ENCODE measurements at regions not wholly inside any gene's neighbourhood (a gene's known extent, or its start where the extent isn't known, plus 50 kb on each side); places are given as distances from the start of the nearest gene placed in this dataset.

DNA sequence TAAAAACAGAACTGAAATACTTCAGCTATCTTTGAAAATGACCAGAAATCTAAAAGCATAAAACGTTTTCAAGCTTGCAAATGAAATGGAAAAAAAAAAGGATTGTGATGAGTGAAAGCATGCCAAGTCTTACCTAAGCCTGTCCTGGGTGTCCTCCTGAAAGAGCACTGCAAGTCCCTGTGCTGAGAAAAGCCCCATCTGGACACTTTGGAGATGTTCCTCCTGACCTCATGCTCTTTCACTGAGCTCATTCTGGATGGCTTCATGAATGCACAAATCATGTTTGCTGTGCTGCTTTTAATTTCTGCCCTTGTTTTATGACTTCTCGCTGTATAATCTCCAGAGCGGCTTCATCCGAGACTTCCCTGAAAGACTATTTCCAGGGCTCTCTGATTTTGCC, 136.0 kb downstream of the SOD2 start:
- Histone ChIP-seq H3K27ac (ENCODE audit: low read depth, low read length) (no peak overlapping the region), H2AFZ (ENCODE audit: low read depth, low read length, severe bottlenecking) (no peak overlapping the region), H3K36me3 (ENCODE audit: low read length) (no peaks in the 10 kb centered on the region), H3K9ac (ENCODE audit: low read length) (no peak overlapping the region), H3K79me2 (ENCODE audit: insufficient read depth, low read length) (no peaks in the 10 kb centered on the region), H4K20me1 (ENCODE audit: low read depth, low read length) (no peaks in the 10 kb centered on the region), H3K4me2 (ENCODE audit: low read depth, low read length, poor library complexity, severe bottlenecking) (no peak overlapping the region), H3K4me3 (ENCODE audit: insufficient read depth, low read length, poor library complexity, severe bottlenecking) (no peak overlapping the region), H3F3A (ENCODE audit: insufficient read depth) (no peaks in the 10 kb centered on the region), H3K9me2 (replicated peaks; ENCODE audit: insufficient read depth, low read length) (no peaks in the 10 kb centered on the region), H3K9me3 (ENCODE audit: insufficient read depth, low read length) (no peaks in the 10 kb centered on the region), H3K27me3 (ENCODE audit: low read length) (no peaks in the 10 kb centered on the region)
- TF ChIP-seq EZH2phosphoT487 (conservative IDR thresholded peaks at IDR 0.05; ENCODE audit: low read length) (no peak), CTCF (IDR thresholded peaks at IDR 0.05; ENCODE audit: insufficient read depth, low read length, poor library complexity, severe bottlenecking) (no peak)

DNA sequence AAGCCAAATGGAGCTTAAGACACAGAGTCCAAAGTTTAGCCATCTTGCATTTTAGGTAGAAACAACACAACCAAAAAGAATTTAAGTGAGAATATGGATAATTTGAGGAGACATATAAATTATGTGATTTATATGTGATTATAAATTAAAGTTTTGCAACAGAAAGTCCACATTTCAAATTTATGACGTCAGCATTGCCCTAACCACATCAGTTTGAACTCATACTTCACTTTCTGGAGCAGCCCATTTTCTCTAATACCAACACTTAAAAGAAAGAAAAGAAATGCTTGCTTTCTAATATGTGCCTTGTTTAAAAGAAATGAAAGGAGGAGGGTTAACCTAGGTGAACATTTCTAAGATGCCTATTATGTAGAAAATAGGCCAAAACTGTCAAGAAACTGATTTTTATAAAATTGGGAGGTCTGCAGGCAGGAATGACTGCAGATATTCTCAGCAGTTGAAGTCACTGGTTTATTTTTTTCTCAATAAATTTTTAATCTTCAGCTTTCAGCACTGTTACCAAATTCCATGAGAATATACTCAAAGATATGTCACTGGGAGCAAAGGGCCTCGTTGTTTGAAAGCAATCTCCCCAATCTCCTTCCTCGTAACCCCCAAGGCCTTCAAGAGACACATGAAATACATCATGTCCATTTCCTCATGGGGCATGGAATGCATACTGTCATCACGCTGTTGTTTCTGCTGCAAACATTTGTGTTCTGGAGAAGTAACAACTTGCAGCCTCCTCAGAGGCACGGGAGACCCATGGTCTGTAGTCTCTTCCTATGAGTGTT, 137.8 kb downstream of the SOD2 start:
- Histone ChIP-seq H4K20me1 (ENCODE audit: low read depth, low read length) (no peaks in the 10 kb centered on the region), H3K27me3 (ENCODE audit: low read length) (no peaks in the 10 kb centered on the region), H3K27ac (ENCODE audit: low read depth, low read length) (no peak overlapping the region), H3K79me2 (ENCODE audit: insufficient read depth, low read length) (no peaks in the 10 kb centered on the region), H3K9me2 (replicated peaks; ENCODE audit: insufficient read depth, low read length) (no peaks in the 10 kb centered on the region), H3K4me2 (ENCODE audit: low read depth, low read length, poor library complexity, severe bottlenecking) (no peak overlapping the region), H3K4me3 (ENCODE audit: insufficient read depth, low read length, poor library complexity, severe bottlenecking) (no peak overlapping the region), H3K9ac (ENCODE audit: low read length) (no peak overlapping the region), H2AFZ (ENCODE audit: low read depth, low read length, severe bottlenecking) (no peak overlapping the region), H3K36me3 (ENCODE audit: low read length) (no peaks in the 10 kb centered on the region), H3K9me3 (ENCODE audit: insufficient read depth, low read length) (no peaks in the 10 kb centered on the region), H3F3A (ENCODE audit: insufficient read depth) (no peaks in the 10 kb centered on the region)
- TF ChIP-seq CTCF (IDR thresholded peaks at IDR 0.05; ENCODE audit: insufficient read depth, low read length, poor library complexity, severe bottlenecking) (no peak), EZH2phosphoT487 (conservative IDR thresholded peaks at IDR 0.05; ENCODE audit: low read length) (no peak)

- Histone ChIP-seq H3K27ac (ENCODE audit: low read depth, low read length) (no peak overlapping the region), H3K9ac (ENCODE audit: low read length) (no peak overlapping the region), H3K4me2 (ENCODE audit: low read depth, low read length, poor library complexity, severe bottlenecking) (no peak overlapping the region), H3K9me2 (replicated peaks; ENCODE audit: insufficient read depth, low read length) (no peaks in the 10 kb centered on the region), H3F3A (ENCODE audit: insufficient read depth) (no peaks in the 10 kb centered on the region), H4K20me1 (ENCODE audit: low read depth, low read length) (no peaks in the 10 kb centered on the region), H3K36me3 (ENCODE audit: low read length) (no peaks in the 10 kb centered on the region), H3K4me3 (ENCODE audit: insufficient read depth, low read length, poor library complexity, severe bottlenecking) (no peak overlapping the region), H3K9me3 (ENCODE audit: insufficient read depth, low read length) (no peaks in the 10 kb centered on the region), H2AFZ (ENCODE audit: low read depth, low read length, severe bottlenecking) (no peak overlapping the region), H3K79me2 (ENCODE audit: insufficient read depth, low read length) (no peaks in the 10 kb centered on the region), H3K27me3 (ENCODE audit: low read length) (no peaks in the 10 kb centered on the region)
- TF ChIP-seq CTCF (IDR thresholded peaks at IDR 0.05; ENCODE audit: insufficient read depth, low read length, poor library complexity, severe bottlenecking): no peak
- TF ChIP-seq EZH2phosphoT487 (conservative IDR thresholded peaks at IDR 0.05; ENCODE audit: low read length): no peak
Measured at GRCh38 chr6:159541296-159541695, 151.7 kb downstream of the SOD2 start.

Measured in SU-DHL-6 (cell line).